BJ (cell line): ENCODE measurements at regions not wholly inside any gene's neighbourhood (a gene's known extent, or its start where the extent isn't known, plus 50 kb on each side); places are given as distances from the start of the nearest gene placed in this dataset.

ENCODE experiments used
- CTCF ChIA-PET: fragments of 350-600 bp; formaldehyde crosslinking; extraction: SDS; loops from one replicate; lab custom pipeline; 2021; ENCODE audit warnings: antibody characterized with exemption, inconsistent platforms; lab: Yijun Ruan, JAX
- POLR2A ChIA-PET: fragments of 300-600 bp; sonication (Branson Sonifier 250); formaldehyde crosslinking; extraction: SDS; loops from one replicate; lab custom pipeline; 2021; ENCODE audit warnings: antibody characterized with exemption; lab: Charles Lee
- DNase-seq: peaks from one replicate; pipeline ENCODE4 v3.0.0-alpha.2; 2011; ENCODE audit warnings: low read depth
- H3K27me3 ChIP-seq: 2 replicates; pipeline ENCODE4 v1.6.0; 2011; ENCODE audit warnings: low read length; ENCODE audit not compliant: control insufficient read depth, insufficient read depth
- H3K36me3 ChIP-seq: 2 replicates; pipeline ENCODE4 v1.5.1; 2011; ENCODE audit warnings: low read length; ENCODE audit not compliant: control insufficient read depth, insufficient read depth
- H3K4me3 ChIP-seq: 2 replicates; pipeline ENCODE4 v1.5.1; 2011; ENCODE audit warnings: low read depth, mild to moderate bottlenecking, control low read depth, low read length
- CTCF ChIP-seq: IDR thresholded peaks from 2 replicates; pipeline ENCODE4 v1.5.1; 2011; ENCODE audit warnings: low read depth, mild to moderate bottlenecking, control low read depth, inconsistent platforms, low read length, moderate library complexity; ENCODE audit not compliant: insufficient read depth

GRCh38 chr21:16587141-16587581, 857.4 kb downstream of the USP25 start:
- TF ChIP-seq CTCF, result no peak
- POLR2A ChIA-PET, result interaction anchor here (0.6 kb wide), 1 partner anchor 180 kb away, joined by 4 read pairs; no protein-coding TSS in a partner anchor
- Histone ChIP-seq H3K36me3 (no peaks in the 10 kb centered on the region), H3K4me3 (no peak overlapping the region), H3K27me3 (no peaks in the 10 kb centered on the region)
- DNase-seq, result no peak
- CTCF ChIA-PET, result interaction anchor here (0.8 kb wide), 1 partner anchor 11 kb away, joined by 4 read pairs; no protein-coding TSS in a partner anchor

- no peaks in the 10 kb centered on the region for H3K36me3 ChIP-seq
- H3K4me3 ChIP-seq, result peak overlapping the region; percentile 44
- POLR2A ChIA-PET, result interaction anchor here (0.6 kb wide), 2 partner anchors 181 to 394 kb away, joined by 4 to 13 read pairs; no protein-coding TSS in a partner anchor
- no peak for TF ChIP-seq CTCF
- CTCF ChIA-PET, result interaction anchor here (0.8 kb wide), 1 partner anchor 12 kb away, joined by 4 read pairs; no protein-coding TSS in a partner anchor
- DNase-seq, result peak; percentile 31
- no peaks in the 10 kb centered on the region for H3K27me3 ChIP-seq
Observed at GRCh38 chr21:16587681-16588375, 858.0 kb downstream of the USP25 start.

GRCh38 chr21:16588433-16588860, 858.7 kb downstream of the USP25 start:
- ChIA-PET CTCF (no interaction called here), POLR2A (no interaction called here)
- no peaks in the 10 kb centered on the region for H3K27me3 ChIP-seq
- no peak for TF ChIP-seq CTCF
- no peaks in the 10 kb centered on the region for H3K36me3 ChIP-seq
- H3K4me3 ChIP-seq, result peak overlapping the region; percentile 44
- DNase-seq, result peak; percentile 31

DNA sequence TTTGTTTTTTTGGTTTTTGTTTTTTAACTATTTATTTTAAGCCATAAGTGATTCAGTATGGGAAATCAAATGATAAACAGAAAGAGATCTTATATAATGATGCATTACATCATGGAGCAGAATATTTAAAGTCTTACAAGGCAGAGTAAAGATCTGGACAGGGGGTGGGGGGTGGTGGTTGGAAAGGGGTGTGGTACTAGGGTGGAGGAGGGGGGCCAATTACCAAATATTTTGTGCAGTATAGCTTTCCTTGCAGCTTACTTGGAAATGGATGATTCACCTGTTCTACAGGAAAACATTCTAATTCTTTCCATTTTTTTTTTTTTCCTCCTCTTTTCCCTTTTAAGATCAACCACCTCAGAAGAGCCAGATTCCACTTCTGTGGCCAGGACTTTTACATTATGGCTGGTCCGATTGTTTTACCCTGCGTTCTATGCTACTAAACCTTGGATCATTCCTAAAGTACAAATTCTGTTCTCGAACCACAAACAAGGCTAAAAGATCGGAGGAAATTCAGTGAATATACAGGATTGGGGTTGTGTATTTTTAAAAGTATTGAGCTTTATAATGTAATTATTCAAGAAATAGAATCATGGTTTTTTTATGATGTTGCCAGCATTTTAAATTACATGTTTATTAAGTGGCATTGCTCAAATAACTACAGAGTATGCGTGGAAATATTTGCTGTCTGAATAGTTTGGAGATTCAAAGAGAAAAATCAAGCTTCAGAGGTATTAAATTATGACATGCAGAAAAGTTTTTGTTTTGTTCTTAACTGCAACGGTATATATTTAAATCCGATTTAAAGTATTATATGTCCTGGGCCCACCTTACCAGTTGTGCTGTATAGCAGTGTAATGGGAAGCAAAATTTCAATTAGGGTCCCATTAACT, 859.5 kb downstream of the USP25 start:
- DNase-seq, result no peak
- Histone ChIP-seq H3K4me3 (no peak overlapping the region), H3K36me3 (no peaks in the 10 kb centered on the region), H3K27me3 (no peaks in the 10 kb centered on the region)
- ChIA-PET POLR2A (no interaction called here), CTCF (no interaction called here)
- no peak for TF ChIP-seq CTCF

- ChIA-PET POLR2A (no interaction called here), CTCF (no interaction called here)
- Histone ChIP-seq H3K4me3 (no peak overlapping the region), H3K36me3 (no peaks in the 10 kb centered on the region), H3K27me3 (no peaks in the 10 kb centered on the region)
- no peak for DNase-seq
- no peak for TF ChIP-seq CTCF
Observed at GRCh38 chr21:16590186-16590585, 860.4 kb downstream of the USP25 start.
